ENCODE measurements at regions not wholly inside any gene's neighbourhood (a gene's known extent, or its start where the extent isn't known, plus 50 kb on each side); places are given as distances from the start of the nearest gene placed in this dataset.

- intact Hi-C loops (cut with micrococcal nuclease) = no loop called here
Observed at GRCh38 chr10:128369101-128369650, 243.0 kb upstream of the MKI67 start.

DNA sequence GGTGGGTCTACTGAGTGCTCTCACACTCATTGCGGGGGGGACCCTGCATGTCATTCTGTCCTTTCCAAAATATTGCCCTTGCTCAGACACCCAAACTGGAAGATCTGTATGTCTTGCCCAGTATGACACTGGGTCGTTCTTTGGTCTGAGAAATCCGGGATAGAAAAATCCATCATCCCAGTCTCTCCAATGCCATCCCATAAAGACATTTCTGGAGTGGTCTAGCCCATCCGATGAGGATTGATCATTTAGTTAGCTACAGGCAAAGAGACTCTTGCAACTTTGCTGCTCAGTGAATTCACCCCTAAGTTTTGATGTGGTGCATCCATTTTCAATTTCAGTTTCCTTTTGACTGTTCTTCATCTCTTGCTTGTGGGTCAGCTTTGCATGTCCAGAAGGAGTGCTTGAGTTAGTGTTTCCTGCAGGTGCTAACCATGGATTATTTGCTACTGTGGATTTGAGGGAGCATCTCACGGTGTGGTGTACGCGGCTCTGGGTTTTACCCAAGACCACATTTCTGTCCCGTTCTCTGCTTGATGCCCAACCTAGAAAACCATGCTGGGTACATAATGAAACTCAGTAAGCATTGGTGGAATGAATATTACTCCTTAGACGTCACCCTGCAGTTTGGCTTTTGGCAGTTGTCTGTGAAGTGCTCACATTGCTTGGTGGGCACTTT is 247.0 kb upstream of the MKI67 start:
- intact Hi-C loops (cut with micrococcal nuclease) = loop anchor here (2.0 kb wide), 1 partner anchor 248 kb away; no protein-coding TSS in a partner anchor

- intact Hi-C loops (cut with micrococcal nuclease) = loop anchor here (2.0 kb wide), 1 partner anchor 249 kb away; no protein-coding TSS in a partner anchor
Observed at GRCh38 chr10:128373831-128374230, 247.6 kb upstream of the MKI67 start.

- intact Hi-C loops (cut with micrococcal nuclease) = no loop called here
Observed at GRCh38 chr10:128375171-128375570, 248.9 kb upstream of the MKI67 start.

GRCh38 chr10:128377364-128377987 is 251.3 kb upstream of the MKI67 start:
- intact Hi-C loops (cut with micrococcal nuclease) = no loop called here

- intact Hi-C loops (cut with micrococcal nuclease) = no loop called here
Observed at GRCh38 chr10:128377988-128378387, 251.8 kb upstream of the MKI67 start.

DNA sequence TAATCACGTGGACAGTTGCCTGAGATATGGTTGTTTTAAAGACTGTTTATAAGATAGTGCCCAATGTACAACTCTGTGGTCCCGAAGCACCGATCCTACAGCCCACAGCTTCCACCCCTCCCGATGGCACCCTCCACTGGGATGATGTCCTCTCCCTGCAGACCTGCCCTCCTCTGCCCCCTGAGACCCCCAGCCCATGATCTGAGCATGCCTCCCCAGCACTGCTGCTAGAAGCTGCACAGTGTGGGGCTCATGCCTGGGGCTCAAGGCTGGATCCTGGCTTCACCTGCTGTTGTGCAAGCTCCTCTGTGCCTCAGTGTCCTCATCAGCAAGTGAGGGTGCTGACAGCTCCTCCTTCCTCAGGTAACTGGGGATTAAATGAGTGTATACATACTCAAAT is 254.7 kb upstream of the MKI67 start:
- intact Hi-C loops (cut with micrococcal nuclease) = no loop called here

DNA sequence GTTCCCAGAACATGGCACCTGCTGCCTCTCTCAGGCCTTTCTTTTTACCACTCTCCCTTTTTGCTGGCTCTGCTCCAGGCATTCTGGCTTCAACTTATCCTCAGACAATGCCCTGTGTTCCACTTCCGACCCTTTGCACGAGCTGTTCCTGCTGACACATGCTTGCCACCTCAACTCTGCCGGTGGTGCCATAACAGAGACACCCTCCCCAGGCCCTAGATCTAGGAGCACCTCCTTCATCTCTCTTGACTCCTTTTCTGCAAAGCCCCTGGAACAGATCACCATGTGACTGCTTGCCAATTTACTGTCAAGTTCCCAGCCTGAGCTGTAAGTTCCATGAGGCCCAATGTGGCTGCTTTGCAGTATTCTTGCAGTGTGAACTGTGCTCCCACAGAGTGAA is 256.0 kb upstream of the MKI67 start:
- intact Hi-C loops (cut with micrococcal nuclease) = no loop called here

DNA sequence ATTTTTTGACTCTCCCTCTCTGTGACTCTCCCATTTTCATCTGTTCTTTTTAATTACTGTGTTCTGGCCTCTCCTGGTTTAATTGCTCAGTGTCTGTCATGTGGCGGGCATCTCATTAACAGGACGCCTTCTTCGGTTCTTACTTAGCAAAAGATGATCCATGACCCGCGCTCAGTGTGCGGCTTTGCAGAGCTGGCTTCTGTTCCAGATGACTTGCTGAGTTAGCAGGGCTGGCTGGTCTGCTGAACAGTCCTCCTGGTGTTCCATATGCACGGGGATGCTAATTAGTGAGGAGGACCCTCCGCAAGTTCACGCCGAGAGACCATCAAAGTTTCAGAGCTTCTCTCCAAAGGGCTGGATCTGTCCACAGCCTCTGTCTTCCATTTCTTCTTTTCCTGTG is 258.6 kb upstream of the MKI67 start:
- intact Hi-C loops (cut with micrococcal nuclease) = no loop called here

DNA sequence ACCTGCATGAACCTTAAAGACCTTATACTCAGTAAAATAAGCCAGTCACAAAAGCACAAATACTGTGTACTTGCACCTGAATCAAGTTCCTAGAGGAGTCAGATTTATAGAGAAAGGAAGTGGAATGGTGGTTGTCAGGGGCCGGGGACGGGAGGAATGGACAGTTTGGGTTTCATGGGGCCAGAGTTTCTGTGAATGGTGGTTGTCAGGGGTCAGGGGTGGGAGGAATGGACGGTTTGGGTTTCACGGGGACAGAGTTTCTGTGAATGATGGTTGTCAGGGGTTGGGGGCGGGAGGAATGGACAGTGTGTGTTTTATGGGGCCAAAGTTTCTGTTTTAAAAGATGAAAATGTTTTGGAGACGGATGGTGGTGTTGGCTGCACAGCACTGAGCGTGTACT is 260.0 kb upstream of the MKI67 start:
- intact Hi-C loops (cut with micrococcal nuclease) = no loop called here

DNA sequence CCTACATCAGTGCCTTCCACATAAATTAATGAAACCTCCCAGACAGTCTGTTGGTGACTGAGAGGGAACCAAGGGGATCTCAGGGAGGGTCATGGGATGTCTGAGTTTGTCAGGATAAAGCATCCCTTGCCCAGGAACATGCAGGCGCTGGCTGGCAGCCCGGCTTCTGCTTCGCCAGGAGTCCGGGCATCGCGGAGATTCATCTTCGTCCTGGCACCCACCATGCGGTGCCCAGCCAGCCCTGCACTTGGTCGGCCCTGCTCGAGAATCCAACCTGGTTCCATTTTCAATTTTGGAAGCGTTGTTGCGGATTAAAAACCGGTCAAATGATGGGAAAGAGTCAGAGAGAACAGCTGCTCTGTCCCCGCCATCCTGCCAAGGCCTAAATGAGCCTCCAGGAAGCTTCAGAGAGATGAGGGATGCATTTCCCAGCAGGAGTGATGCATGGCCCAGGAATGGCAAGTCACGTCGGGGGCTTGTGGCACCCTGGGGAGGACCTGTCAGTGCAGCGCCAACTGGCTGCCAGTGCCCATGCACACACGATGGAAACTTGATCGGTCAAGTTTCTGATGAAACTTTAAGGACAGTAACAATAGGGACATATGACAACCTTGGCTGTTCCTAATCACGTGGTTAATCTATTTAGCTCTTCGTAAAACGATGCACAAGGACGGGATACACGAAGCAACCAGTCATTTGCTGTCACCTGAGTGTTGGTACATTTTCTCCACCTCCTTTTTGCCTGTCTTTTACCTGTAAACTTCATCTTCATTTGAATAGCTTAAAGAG is 260.8 kb upstream of the MKI67 start:
- intact Hi-C loops (cut with micrococcal nuclease) = no loop called here

- intact Hi-C loops (cut with micrococcal nuclease) = no loop called here
Observed at GRCh38 chr10:128390596-128390995, 264.4 kb upstream of the MKI67 start.

GRCh38 chr10:128393546-128393945 is 267.3 kb upstream of the MKI67 start:
- intact Hi-C loops (cut with micrococcal nuclease) = no loop called here

GRCh38 chr10:128398118-128398517 is 271.9 kb upstream of the MKI67 start:
- intact Hi-C loops (cut with micrococcal nuclease) = no loop called here

GRCh38 chr10:128398999-128399398 is 272.8 kb upstream of the MKI67 start:
- intact Hi-C loops (cut with micrococcal nuclease) = no loop called here

- intact Hi-C loops (cut with micrococcal nuclease) = no loop called here
Observed at GRCh38 chr10:128400564-128400963, 274.3 kb upstream of the MKI67 start.

- intact Hi-C loops (cut with micrococcal nuclease) = no loop called here
Observed at GRCh38 chr10:128405450-128405849, 279.2 kb upstream of the MKI67 start.

DNA sequence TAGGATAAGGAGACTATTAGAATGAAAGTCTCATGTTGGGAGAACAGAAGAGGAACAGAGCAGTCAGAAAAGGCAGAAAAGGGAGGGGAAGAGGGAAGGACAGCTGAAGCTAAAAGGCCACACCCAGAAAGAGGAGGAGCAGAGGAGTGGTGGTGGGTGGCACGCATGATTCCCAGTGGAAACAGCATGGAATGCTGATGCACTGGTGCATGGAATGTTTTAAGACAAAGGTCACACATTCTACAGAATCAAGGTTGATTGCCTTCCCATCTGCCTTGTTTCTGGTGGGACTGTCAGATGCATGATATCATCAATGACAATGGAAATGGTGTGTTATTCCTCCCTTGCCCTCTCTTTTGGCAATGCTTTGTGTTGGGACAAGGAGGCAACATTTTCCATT is 285.4 kb upstream of the MKI67 start:
- intact Hi-C loops (cut with micrococcal nuclease) = no loop called here

GRCh38 chr10:128414568-128414967 is 288.3 kb upstream of the MKI67 start:
- intact Hi-C loops (cut with micrococcal nuclease) = no loop called here

GRCh38 chr10:128416231-128416630 is 290.0 kb upstream of the MKI67 start:
- intact Hi-C loops (cut with micrococcal nuclease) = no loop called here

- intact Hi-C loops (cut with micrococcal nuclease) = no loop called here
Observed at GRCh38 chr10:128417826-128418225, 291.6 kb upstream of the MKI67 start.

DNA sequence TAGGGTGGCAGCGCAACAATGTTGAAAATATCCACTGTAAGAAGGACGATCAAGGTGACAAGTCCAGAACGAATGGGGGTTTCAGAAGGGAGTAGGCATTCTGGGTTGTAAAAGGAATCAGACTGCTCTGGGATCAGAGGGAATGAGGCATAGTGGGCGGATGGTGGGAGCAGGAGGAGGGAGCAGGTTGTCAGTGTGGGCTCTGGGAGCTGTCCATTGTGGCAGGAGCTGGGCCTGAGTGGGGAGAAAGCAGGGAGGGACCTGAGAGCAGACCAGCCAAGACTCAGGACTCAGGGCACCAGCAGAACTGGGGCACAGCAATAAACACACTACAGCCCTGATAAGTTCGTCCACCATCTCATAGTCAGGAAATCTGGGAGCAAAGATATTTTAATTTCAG is 292.6 kb upstream of the MKI67 start:
- intact Hi-C loops (cut with micrococcal nuclease) = no loop called here

All from T-helper 1 cell treated with Interleukin-12 subunit alpha and Interleukin-12 subunit beta and Interleukin-4 antibody, amounts not matched to agents 30 ng/mL and 1 ng/mL, for 36 hours (primary cell).